Spleen (tissue), 7 donors: ENCODE measurements at regions not wholly inside any gene's neighbourhood (a gene's known extent, or its start where the extent isn't known, plus 50 kb on each side); places are given as distances from the start of the nearest gene placed in this dataset.

Experiments
- CTCF ChIP-seq, 11 experiments: fragments of 200-600 bp in 7 of 11; fragments of 450-650 bp in 4 of 11; sonication (generic) in 4 of 11; IDR thresholded peaks in 8 of 11; conservative IDR thresholded peaks in 3 of 11; 1 replicate in 7 of 11; 2 replicates in 4 of 11; pipeline versions ENCODE4 v1.4.0 to v1.8.0; 2016 to 2021; ENCODE audit warnings: antibody characterized with exemption in 11 of 11, inconsistent platforms in 4 of 11, mild to moderate bottlenecking in 1 of 11
- POLR2A ChIP-seq, 3 donors: fragments of 450-650 bp; IDR thresholded peaks; one replicate each; pipeline ENCODE4 v1.5.1; 2017; ENCODE audit warnings: antibody characterized with exemption in 3 of 3, mild to moderate bottlenecking in 1 of 3
- POLR2AphosphoS5 ChIP-seq, 3 donors: sonication (generic); formaldehyde crosslinking; IDR thresholded peaks; one replicate each; pipeline ENCODE4 v1.5.1; 2017; ENCODE audit warnings: antibody characterized with exemption in 3 of 3
- donor health status: DM: no; HTN: no; CAD: no; lungs with moderate emphysema.
- donor health status: DM: no; HTN: no; CAD: no.
- donor health status: DM: no; HTN: no; CAD: no.

- TF ChIP-seq CTCF (IDR thresholded peaks at IDR 0.05 in 8 of 11, conservative IDR thresholded peaks at IDR 0.05 in 3 of 11) (no peak), POLR2AphosphoS5 (IDR thresholded peaks at IDR 0.05) (no peak), POLR2A (IDR thresholded peaks at IDR 0.05) (no peak)
These were observed 2004.3 kb upstream of the ADGRL3 start for GRCh38 chr4:59195839-59196238.
